ENCODE measurements at regions not wholly inside any gene's neighbourhood (a gene's known extent, or its start where the extent isn't known, plus 50 kb on each side); places are given as distances from the start of the nearest gene placed in this dataset.

DNA sequence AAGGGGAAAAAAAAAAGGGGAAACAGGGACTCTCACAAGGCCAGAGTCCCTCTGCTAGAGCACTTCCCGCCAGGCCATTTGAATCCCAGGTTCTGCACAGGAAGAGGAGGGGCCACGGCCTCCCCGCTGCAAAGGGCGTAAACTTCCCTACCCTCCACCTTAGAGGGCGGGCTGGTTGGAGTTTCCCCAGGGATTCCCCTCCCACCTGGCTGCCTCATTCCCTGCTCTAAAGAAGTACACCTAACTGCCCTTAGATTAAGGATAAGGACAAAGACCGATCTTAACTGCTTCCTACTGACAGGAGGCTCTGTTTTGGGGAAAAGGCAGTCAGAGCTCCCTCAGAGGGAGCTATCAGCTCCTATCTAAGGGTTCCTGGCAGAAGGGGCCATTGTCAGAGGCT, 102.0 kb upstream of the ARMC3 start:
- TF ChIP-seq ZNF219 (CRISPR knock-in tag; IDR thresholded peaks at IDR 0.05; ENCODE audit: borderline replicate concordance) (no peak), SMAD3 (CRISPR knock-in tag; IDR thresholded peaks at IDR 0.05; ENCODE audit: borderline replicate concordance) (no peak), SP1 (CRISPR knock-in tag; conservative IDR thresholded peaks at IDR 0.05) (no peak), FOXJ3 (CRISPR knock-in tag; IDR thresholded peaks at IDR 0.05; ENCODE audit: borderline replicate concordance) (no peak), GABPB1 (CRISPR knock-in tag; IDR thresholded peaks at IDR 0.05) (no peak)
- TF ChIP-seq, protein P1, sequence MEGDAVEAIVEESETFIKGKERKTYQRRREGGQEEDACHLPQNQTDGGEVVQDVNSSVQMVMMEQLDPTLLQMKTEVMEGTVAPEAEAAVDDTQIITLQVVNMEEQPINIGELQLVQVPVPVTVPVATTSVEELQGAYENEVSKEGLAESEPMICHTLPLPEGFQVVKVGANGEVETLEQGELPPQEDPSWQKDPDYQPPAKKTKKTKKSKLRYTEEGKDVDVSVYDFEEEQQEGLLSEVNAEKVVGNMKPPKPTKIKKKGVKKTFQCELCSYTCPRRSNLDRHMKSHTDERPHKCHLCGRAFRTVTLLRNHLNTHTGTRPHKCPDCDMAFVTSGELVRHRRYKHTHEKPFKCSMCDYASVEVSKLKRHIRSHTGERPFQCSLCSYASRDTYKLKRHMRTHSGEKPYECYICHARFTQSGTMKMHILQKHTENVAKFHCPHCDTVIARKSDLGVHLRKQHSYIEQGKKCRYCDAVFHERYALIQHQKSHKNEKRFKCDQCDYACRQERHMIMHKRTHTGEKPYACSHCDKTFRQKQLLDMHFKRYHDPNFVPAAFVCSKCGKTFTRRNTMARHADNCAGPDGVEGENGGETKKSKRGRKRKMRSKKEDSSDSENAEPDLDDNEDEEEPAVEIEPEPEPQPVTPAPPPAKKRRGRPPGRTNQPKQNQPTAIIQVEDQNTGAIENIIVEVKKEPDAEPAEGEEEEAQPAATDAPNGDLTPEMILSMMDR (IDR thresholded peaks at IDR 0.05) = no peak
- TF ChIP-seq, protein P2, sequence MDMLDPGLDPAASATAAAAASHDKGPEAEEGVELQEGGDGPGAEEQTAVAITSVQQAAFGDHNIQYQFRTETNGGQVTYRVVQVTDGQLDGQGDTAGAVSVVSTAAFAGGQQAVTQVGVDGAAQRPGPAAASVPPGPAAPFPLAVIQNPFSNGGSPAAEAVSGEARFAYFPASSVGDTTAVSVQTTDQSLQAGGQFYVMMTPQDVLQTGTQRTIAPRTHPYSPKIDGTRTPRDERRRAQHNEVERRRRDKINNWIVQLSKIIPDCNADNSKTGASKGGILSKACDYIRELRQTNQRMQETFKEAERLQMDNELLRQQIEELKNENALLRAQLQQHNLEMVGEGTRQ (CRISPR knock-in tag; IDR thresholded peaks at IDR 0.05) = no peak
